K562 (cell line): ENCODE measurements at regions not wholly inside any gene's neighbourhood (a gene's known extent, or its start where the extent isn't known, plus 50 kb on each side); places are given as distances from the start of the nearest gene placed in this dataset.

ENCODE experiments used
- ATAC-seq: fragments of 200-7000 bp; cut with Tn5 transposase; 3 replicates; pipeline ENCODE4 v1.9.1; 2020; ENCODE audit warnings: moderate library complexity
- BruUV-seq: library from RNA; stranded (reverse); fragments of 400-500 nt; replicated peaks from 2 replicates; lab custom pipeline; 2021; lab: Mats Ljungman, UMichigan
- CTCF ChIA-PET: fragments of 300-600 bp; formaldehyde crosslinking; extraction: SDS; loops from one replicate; lab custom pipeline; 2021; ENCODE audit warnings: low intra/inter-chr PET ratio; lab: Yijun Ruan, JAX
- POLR2A ChIA-PET: fragments of 300-600, 350-650 bp; sonication (Branson Sonifier 250); formaldehyde crosslinking; extraction: SDS; loops from one replicate; lab custom pipeline; 2021; ENCODE audit warnings: antibody characterized with exemption, inconsistent platforms; lab: Yijun Ruan, JAX
- DNase-seq, 4 experiments: peaks; one replicate each; pipeline versions ENCODE4 v3.0.0 to v3.0.0-alpha.2; 2011 to 2018; ENCODE audit warnings: low spot score in 3 of 4, mixed read lengths in 3 of 4; ENCODE audit errors: extremely low read depth in 1 of 4
- FAIRE-seq: peaks from 2 replicates; lab custom pipeline; 2011; peaks lifted over from hg19 to GRCh38; lab: Jason Lieb, UNC
- H2AFZ ChIP-seq: 2 replicates; pipeline ENCODE4 v1.6.0; 2011; ENCODE audit warnings: low read depth, low read length, control low read depth, inconsistent platforms
- H3K27ac ChIP-seq: fragments of 200-600 bp; 3 replicates; pipeline ENCODE4 v1.8.0; 2011; ENCODE audit warnings: low read depth, mild to moderate bottlenecking, control low read depth, inconsistent platforms, low read length, moderate library complexity, mixed read lengths; ENCODE audit errors: extremely low read depth
- H3K27me3 ChIP-seq, 2 experiments: fragments of 300-600 bp in 1 of 2; 2 replicates in 1 of 2; 3 replicates in 1 of 2; pipeline versions ENCODE4 v1.6.0 to v1.8.0; 2011; ENCODE audit warnings: inconsistent platforms in 2 of 2, low read length in 2 of 2, mild to moderate bottlenecking in 1 of 2, mixed read lengths in 1 of 2, moderate library complexity in 1 of 2; ENCODE audit not compliant: control insufficient read depth in 2 of 2, insufficient read depth in 2 of 2
- H3K36me3 ChIP-seq: fragments of 300-600 bp; 3 replicates; pipeline ENCODE4 v1.8.0; 2011; ENCODE audit warnings: mild to moderate bottlenecking, low read length, inconsistent platforms; ENCODE audit not compliant: control insufficient read depth, insufficient read depth
- H3K4me1 ChIP-seq, 2 experiments: fragments of 200-600 bp in 1 of 2; replicated peaks in 1 of 2; 2 replicates in 1 of 2; 3 replicates in 1 of 2; pipeline versions ENCODE4 v1.5.1 to v1.8.0; 2011; ENCODE audit warnings: inconsistent platforms in 2 of 2, low read length in 2 of 2, mild to moderate bottlenecking in 1 of 2, mixed read lengths in 1 of 2, moderate library complexity in 1 of 2; ENCODE audit not compliant: control insufficient read depth in 2 of 2, insufficient read depth in 2 of 2
- H3K4me2 ChIP-seq: 2 replicates; pipeline ENCODE4 v1.6.1; 2011; ENCODE audit warnings: low read length, control low read depth, inconsistent platforms, mixed read lengths; ENCODE audit not compliant: insufficient read depth
- H3K4me3 ChIP-seq: fragments of 200-600 bp; sonication (generic), shearing (Covaris generic); 2 replicates; pipeline ENCODE4 v1.5.1; 2016; ENCODE audit warnings: control low read depth, inconsistent platforms
- H3K79me2 ChIP-seq: fragments of 200-600 bp; 3 replicates; pipeline ENCODE4 v1.8.0; 2011; ENCODE audit warnings: low read length, inconsistent platforms; ENCODE audit not compliant: control insufficient read depth, insufficient read depth
- H3K9ac ChIP-seq, 2 experiments: 2 replicates each; pipeline versions ENCODE4 v1.6.0 to v1.6.1; 2011; ENCODE audit warnings: low read depth in 2 of 2, low read length in 2 of 2, control low read depth in 1 of 2, inconsistent platforms in 1 of 2, mild to moderate bottlenecking in 1 of 2, mixed read lengths in 1 of 2; ENCODE audit not compliant: insufficient read depth in 1 of 2
- H3K9me1 ChIP-seq: one replicate; pipeline ENCODE4 v1.6.0; 2011; ENCODE audit warnings: inconsistent platforms, mild to moderate bottlenecking, low read length, moderate library complexity; ENCODE audit not compliant: control insufficient read depth, insufficient read depth
- H3K9me3 ChIP-seq: replicated peaks from 2 replicates; pipeline ENCODE4 v1.5.1; 2011; ENCODE audit warnings: low read depth, low read length, inconsistent platforms; ENCODE audit not compliant: control insufficient read depth, insufficient read depth
- H4K20me1 ChIP-seq: replicated peaks from 2 replicates; pipeline ENCODE4 v1.6.1; 2011; ENCODE audit warnings: low read length, inconsistent platforms, mixed read lengths; ENCODE audit not compliant: control insufficient read depth, insufficient read depth
- ATF4 ChIP-seq: fragments of 450-650 bp; formaldehyde crosslinking; IDR thresholded peaks from 2 replicates; pipeline ENCODE4 v1.4.0; 2022; ENCODE audit warnings: mild to moderate bottlenecking, moderate library complexity
- BRCA1 ChIP-seq, 2 experiments: fragments of 450-650 bp in 1 of 2; sonication (generic) in 1 of 2; formaldehyde crosslinking in 1 of 2; IDR thresholded peaks; 2 replicates each; pipeline versions ENCODE4 v1.5.0 to v1.6.1; 2017 to 2020; ENCODE audit warnings: mild to moderate bottlenecking in 1 of 2, missing genetic modification reagents in 1 of 2
- DLX4 ChIP-seq: fragments of 250-450 bp; sonication (Bioruptor Pico); IDR thresholded peaks from 2 replicates; pipeline ENCODE4 v1.6.1; 2021; ENCODE audit warnings: mild to moderate bottlenecking
- HCFC1 ChIP-seq: IDR thresholded peaks from 2 replicates; pipeline ENCODE4 v1.6.1; 2012; ENCODE audit warnings: low read depth, low read length, improper control_type of control experiment
- HNRNPL ChIP-seq: fragments of 200-400 bp; formaldehyde crosslinking; IDR thresholded peaks from 2 replicates; pipeline ENCODE4 v1.6.1; 2017; ENCODE audit warnings: low read depth, mild to moderate bottlenecking, low read length
- ID3 ChIP-seq, 2 experiments: fragments of 250-450 bp in 1 of 2; fragments of 450-650 bp in 1 of 2; sonication (Bioruptor Pico) in 1 of 2; IDR thresholded peaks; 2 replicates each; pipeline versions ENCODE4 v1.6.1 to v1.8.0; 2016 to 2021; ENCODE audit warnings: mild to moderate bottlenecking in 2 of 2, moderate library complexity in 2 of 2, missing compliant biosample characterization in 1 of 2, missing genetic modification characterization in 1 of 2
- IFI16 ChIP-seq: fragments of 250-450 bp; sonication (Bioruptor Pico); IDR thresholded peaks from 2 replicates; pipeline ENCODE4 v2.1.2; 2022; ENCODE audit warnings: mild to moderate bottlenecking, inconsistent platforms
- KDM5B ChIP-seq: fragments of 200-600 bp; sonication (generic); IDR thresholded peaks from 2 replicates; pipeline ENCODE4 v1.6.1; 2012; ENCODE audit warnings: low read depth, mild to moderate bottlenecking, moderate library complexity, low read length, control low read depth, inconsistent platforms; ENCODE audit not compliant: insufficient replicate concordance
- KLF1 ChIP-seq: fragments of 450-650 bp; IDR thresholded peaks from 2 replicates; pipeline ENCODE4 v1.6.1; 2016; ENCODE audit warnings: missing genetic modification characterization, missing compliant biosample characterization
- MAZ ChIP-seq, 2 experiments: fragments of 450-650 bp in 1 of 2; sonication (generic) in 1 of 2; formaldehyde crosslinking; IDR thresholded peaks in 1 of 2; conservative IDR thresholded peaks in 1 of 2; 2 replicates each; pipeline versions ENCODE4 v1.4.0 to v1.5.0; 2020; ENCODE audit warnings: mild to moderate bottlenecking in 1 of 2, missing genetic modification reagents in 1 of 2
- STAG1 ChIP-seq: sonication (generic); formaldehyde crosslinking; IDR thresholded peaks from 2 replicates; pipeline ENCODE4 v1.5.0; 2020; ENCODE audit warnings: missing genetic modification reagents, borderline replicate concordance
- STAT5A ChIP-seq: IDR thresholded peaks from 2 replicates; pipeline ENCODE4 v1.6.1; 2012; ENCODE audit warnings: low read length, inconsistent platforms, borderline replicate concordance
- TEAD2 ChIP-seq: fragments of 450-650 bp; IDR thresholded peaks from 2 replicates; pipeline ENCODE4 v1.6.1; 2016; ENCODE audit warnings: missing genetic modification characterization, control low read depth, missing compliant biosample characterization
- UBTF ChIP-seq, 2 experiments: IDR thresholded peaks; 2 replicates each; pipeline ENCODE4 v1.6.1; 2012; ENCODE audit warnings: improper control_type of control experiment in 2 of 2, low read depth in 2 of 2, low read length in 2 of 2, borderline replicate concordance in 1 of 2
- ZFP1 ChIP-seq: fragments of 450-650 bp; formaldehyde crosslinking; IDR thresholded peaks from 2 replicates; pipeline ENCODE4 v1.4.0; 2020; ENCODE audit warnings: mild to moderate bottlenecking, mixed read lengths
- ZNF431 ChIP-seq: sonication (generic); formaldehyde crosslinking; IDR thresholded peaks from 2 replicates; pipeline ENCODE4 v1.8.0; 2022; ENCODE audit warnings: mild to moderate bottlenecking, missing genetic modification reagents
- ZNF436 ChIP-seq: fragments of 250-450, 450-650 bp; sonication (Bioruptor Pico); formaldehyde crosslinking; IDR thresholded peaks from 2 replicates; pipeline ENCODE4 v1.7.0; 2020; ENCODE audit warnings: mild to moderate bottlenecking
- WGBS: fragments of 100-300 bp; shearing (Covaris generic); methylation state at CpG from one replicate; pipeline ENCODE4 v1.1.6; 2016; ENCODE audit warnings: low coverage, mixed read lengths; ENCODE audit not compliant: insufficient coverage; ENCODE audit errors: missing lambda C conversion rate; 5-methylcytosine and 5-hydroxymethylcytosine counted together
- in situ Hi-C: fragments of 300-500 bp; cut with MboI; formaldehyde crosslinking; loops from 4 replicates; pipeline ENCODE4 v1.15.0; 2018; ENCODE audit warnings: inconsistent platforms, mixed read lengths
- intact Hi-C: fragments of 100-400 bp; cut with micrococcal nuclease; formaldehyde crosslinking; loops from 2 replicates; pipeline ENCODE4 v1.14.2; 2022

- TF ChIP-seq HNRNPL (no peak), DLX4 (CRISPR knock-in tag) (no peak)
Measured at GRCh38 chr1:243927381-243927780, 77.3 kb upstream of the AKT3 start (continued).

GRCh38 chr1:243926803-243927245 is 76.8 kb upstream of the AKT3 start:
- Histone ChIP-seq H3K9ac (no peak overlapping the region), H3K27ac (no peak overlapping the region), H4K20me1 (0 out of 2 replicates have a peak, but pooled peaks cover 3% of the 10 kb centered on the region), H3K4me2 (no peak overlapping the region), H3K4me3 (no peak overlapping the region), H3K27me3 (peaks cover 20 to 34% of the 10 kb centered on the region in 2 experiments; a peak in 3 of 5 replicates), H3K9me3 (no peaks in the 10 kb centered on the region), H3K9me1 (no peaks in the 10 kb centered on the region), H3K4me1 (peaks cover 3 to 4% of the 10 kb centered on the region in 2 experiments; a peak in 4 of 5 replicates), H3K36me3 (no peaks in the 10 kb centered on the region), H2AFZ (no peak overlapping the region), H3K79me2 (no peaks in the 10 kb centered on the region)
- FAIRE-seq: no peak
- in situ Hi-C loops: no loop called here
- CTCF ChIA-PET: no interaction called here
- 2% methylated on average over 6 of the region's 6 CpGs for WGBS
- intact Hi-C loops: no loop called here
- POLR2A ChIA-PET: no interaction called here
- ATAC-seq: no peak
- no TSS peak for BruUV-seq
- no peak for DNase-seq
- TF ChIP-seq UBTF (IDR thresholded peaks at IDR 0.05; ENCODE audit: borderline replicate concordance in 1 of 2, low read depth in 2 of 2, low read length in 2 of 2): no peak
- TF ChIP-seq BRCA1 (IDR thresholded peaks at IDR 0.05): no peak
- no peak for TF ChIP-seq BRCA1 (CRISPR knock-in tag; IDR thresholded peaks at IDR 0.05)
- TF ChIP-seq KDM5B: no peak
- no peak for TF ChIP-seq KLF1 (tag)
- TF ChIP-seq STAG1 (CRISPR knock-in tag): no peak
- no peak for TF ChIP-seq ATF4 (CRISPR knock-in tag)
- TF ChIP-seq TEAD2: no peak
- no peak for TF ChIP-seq ZNF436
- no peak for TF ChIP-seq MAZ (CRISPR knock-in tag; conservative IDR thresholded peaks at IDR 0.05 in 1 of 2, IDR thresholded peaks at IDR 0.05 in 1 of 2)
- no peak for TF ChIP-seq STAT5A
- no peak for TF ChIP-seq ID3 (CRISPR knock-in tag; IDR thresholded peaks at IDR 0.05)
- no peak for TF ChIP-seq ID3 (tag; IDR thresholded peaks at IDR 0.05)
- no peak for TF ChIP-seq ZFP1 (CRISPR knock-in tag)
- TF ChIP-seq ZNF431 (CRISPR knock-in tag): no peak
- no peak for TF ChIP-seq IFI16 (CRISPR knock-in tag)
- TF ChIP-seq HCFC1: no peak
